C4-2B (cell line): ENCODE measurements at regions not wholly inside any gene's neighbourhood (a gene's known extent, or its start where the extent isn't known, plus 50 kb on each side); places are given as distances from the start of the nearest gene placed in this dataset.

ENCODE experiments used
- H3K27ac ChIP-seq: fragments of 450-650 bp; 2 replicates; pipeline ENCODE4 v1.5.1; 2017
- ZFX ChIP-seq: fragments of 450-650 bp; IDR thresholded peaks from 2 replicates; pipeline ENCODE4 v1.6.1; 2017
- TF ChIP-seq, protein P1 (sequence below): fragments of 450-650 bp; conservative IDR thresholded peaks from 2 replicates; pipeline ENCODE4 v1.5.1; 2017; ENCODE audit warnings: mild to moderate bottlenecking

DNA sequence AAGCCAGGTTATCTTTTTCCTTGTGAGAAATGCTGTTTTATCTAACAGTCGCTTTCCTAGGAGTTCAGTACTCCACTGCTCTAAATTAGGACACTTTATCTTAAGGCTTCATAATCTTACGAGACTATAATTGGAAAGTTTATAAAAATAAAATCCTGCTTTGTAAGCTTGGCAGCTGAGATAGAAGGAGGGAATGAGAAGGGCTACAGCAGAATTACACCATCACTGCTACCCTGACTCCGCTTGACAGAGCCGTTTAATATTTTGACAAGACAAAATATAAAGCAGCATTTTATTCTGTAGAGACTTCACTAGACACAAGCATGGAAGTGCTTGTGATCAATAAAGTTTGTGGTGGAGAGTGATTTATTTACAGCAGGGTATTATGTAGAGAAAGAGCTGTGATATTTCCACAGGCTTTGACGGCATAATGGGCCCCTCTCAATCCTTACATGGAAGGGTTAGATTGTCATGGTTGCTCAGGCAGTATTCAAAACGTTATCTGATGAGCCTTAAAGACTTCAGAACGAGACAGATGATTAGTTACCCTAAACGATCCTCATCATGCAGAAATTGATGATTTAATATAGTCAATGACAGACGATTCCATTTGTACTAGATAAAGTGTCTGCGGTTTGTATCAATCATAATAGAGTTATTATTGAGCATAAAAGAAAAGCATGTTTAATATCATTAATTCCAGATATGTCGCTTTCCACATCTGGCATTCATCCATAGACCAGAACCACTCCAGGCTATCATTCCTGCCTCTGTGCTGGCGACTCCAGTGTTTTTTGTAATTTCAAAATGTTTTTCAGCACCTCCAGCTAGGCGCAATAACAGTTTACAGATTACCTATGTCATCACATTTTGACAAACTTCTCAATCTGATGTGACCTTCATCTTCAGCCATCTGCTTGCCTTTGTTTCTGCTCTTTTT lies 242.2 kb downstream of the FIGN start:
- H3K27ac ChIP-seq: no peak overlapping the region
- no peak for TF ChIP-seq ZFX
- TF ChIP-seq, protein P1, sequence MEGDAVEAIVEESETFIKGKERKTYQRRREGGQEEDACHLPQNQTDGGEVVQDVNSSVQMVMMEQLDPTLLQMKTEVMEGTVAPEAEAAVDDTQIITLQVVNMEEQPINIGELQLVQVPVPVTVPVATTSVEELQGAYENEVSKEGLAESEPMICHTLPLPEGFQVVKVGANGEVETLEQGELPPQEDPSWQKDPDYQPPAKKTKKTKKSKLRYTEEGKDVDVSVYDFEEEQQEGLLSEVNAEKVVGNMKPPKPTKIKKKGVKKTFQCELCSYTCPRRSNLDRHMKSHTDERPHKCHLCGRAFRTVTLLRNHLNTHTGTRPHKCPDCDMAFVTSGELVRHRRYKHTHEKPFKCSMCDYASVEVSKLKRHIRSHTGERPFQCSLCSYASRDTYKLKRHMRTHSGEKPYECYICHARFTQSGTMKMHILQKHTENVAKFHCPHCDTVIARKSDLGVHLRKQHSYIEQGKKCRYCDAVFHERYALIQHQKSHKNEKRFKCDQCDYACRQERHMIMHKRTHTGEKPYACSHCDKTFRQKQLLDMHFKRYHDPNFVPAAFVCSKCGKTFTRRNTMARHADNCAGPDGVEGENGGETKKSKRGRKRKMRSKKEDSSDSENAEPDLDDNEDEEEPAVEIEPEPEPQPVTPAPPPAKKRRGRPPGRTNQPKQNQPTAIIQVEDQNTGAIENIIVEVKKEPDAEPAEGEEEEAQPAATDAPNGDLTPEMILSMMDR: no peak

DNA sequence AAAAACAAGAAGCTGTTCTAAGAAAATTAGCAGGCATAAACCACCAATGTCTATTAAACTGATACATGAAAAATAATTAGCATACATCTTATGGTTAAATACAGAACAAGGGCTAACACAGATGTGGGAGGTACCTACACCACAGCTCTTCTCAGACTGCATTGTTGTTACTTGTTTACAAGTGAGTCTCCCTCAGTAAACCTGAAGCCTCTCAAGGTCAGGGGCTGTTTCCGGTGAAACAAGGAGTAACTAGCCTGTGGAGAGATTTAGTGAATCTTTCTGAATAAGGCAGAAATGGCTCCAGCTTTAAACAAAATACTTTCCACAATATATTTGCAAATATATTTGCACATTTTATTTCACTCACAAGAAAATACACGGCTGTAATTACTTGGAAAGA lies 244.0 kb downstream of the FIGN start:
- H3K27ac ChIP-seq: no peak overlapping the region
- TF ChIP-seq, protein P1: no peak
- no peak for TF ChIP-seq ZFX

- no peak overlapping the region for H3K27ac ChIP-seq
- TF ChIP-seq ZFX: no peak
- TF ChIP-seq, protein P1: no peak
These were observed 245.5 kb downstream of the FIGN start for GRCh38 chr2:163490281-163490680.

GRCh38 chr2:163481515-163481914 lies 254.3 kb downstream of the FIGN start:
- TF ChIP-seq, protein P1: no peak
- TF ChIP-seq ZFX: no peak
- no peak overlapping the region for H3K27ac ChIP-seq

DNA sequence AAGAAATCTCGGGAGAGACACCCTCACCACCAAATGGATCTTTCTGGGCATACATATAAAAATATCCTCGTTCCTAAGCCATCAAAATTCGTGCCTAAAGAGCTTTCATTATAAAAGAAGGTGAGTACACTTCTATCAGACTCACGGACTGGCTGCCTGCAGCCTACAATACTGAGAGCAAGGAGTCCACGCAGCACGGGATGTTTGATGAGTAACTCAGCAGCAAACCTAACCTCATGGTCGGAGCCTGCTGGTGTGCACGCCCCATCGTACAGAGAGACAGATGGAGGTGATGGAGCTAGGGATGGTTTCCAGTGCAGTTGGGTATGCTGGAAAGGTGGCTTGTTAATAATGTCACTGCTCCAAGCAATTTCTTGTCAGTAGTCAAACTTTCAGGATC lies 256.2 kb downstream of the FIGN start:
- H3K27ac ChIP-seq: no peak overlapping the region
- TF ChIP-seq, protein P1: no peak
- no peak for TF ChIP-seq ZFX

DNA sequence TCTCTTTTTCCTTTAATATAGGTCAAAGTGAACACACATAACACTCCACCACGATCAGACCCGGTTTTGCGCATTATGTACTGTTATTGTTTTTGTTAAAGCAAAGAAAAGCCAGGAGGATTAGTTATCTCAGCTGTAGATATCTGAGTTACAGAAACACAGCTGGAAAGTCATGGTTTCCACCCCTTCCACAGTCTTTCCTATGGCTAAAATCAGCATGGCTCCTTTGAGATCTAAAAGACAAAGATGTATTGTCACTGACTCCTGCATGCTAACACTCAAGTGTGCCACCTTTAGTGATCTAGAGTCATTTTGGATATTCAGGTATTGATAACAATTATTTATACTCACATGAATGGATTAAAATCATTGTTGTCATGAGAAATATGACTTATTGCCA lies 260.0 kb downstream of the FIGN start:
- H3K27ac ChIP-seq: no peak overlapping the region
- TF ChIP-seq, protein P1: no peak
- no peak for TF ChIP-seq ZFX

DNA sequence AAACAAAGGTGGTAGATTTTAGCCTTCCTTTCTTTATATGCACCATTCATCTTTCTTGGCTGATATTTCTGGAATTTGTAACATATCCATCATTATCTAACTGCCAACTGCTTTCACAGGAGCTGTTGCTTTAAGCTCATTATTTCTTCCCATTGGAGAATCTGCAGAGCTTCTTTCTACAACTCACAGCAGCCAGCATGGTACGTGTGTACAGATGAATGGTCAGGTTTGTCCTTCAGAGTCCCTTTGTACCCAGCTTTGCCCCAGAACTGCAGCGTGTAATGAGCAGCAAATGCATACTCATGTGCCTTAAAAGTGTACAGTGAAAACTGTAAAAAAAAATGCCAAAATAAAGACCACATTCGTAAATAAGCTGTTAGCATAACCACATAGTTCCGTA lies 260.9 kb downstream of the FIGN start:
- H3K27ac ChIP-seq: no peak overlapping the region
- no peak for TF ChIP-seq ZFX
- TF ChIP-seq, protein P1: no peak
